MM.1S (cell line): ENCODE measurements at regions not wholly inside any gene's neighbourhood (a gene's known extent, or its start where the extent isn't known, plus 50 kb on each side); places are given as distances from the start of the nearest gene placed in this dataset.

Experiments used
- EZH2phosphoT487 ChIP-seq: fragments of 300-600 bp; sonication (generic); IDR thresholded peaks from 2 replicates; pipeline ENCODE4 v1.6.1; 2018; ENCODE audit warnings: antibody characterized with exemption, low read length
- TF ChIP-seq, protein P1 (sequence below): fragments of 300-600 bp; sonication (generic); IDR thresholded peaks from 2 replicates; pipeline ENCODE4 v1.5.1; 2016; ENCODE audit warnings: antibody characterized with exemption, low read length, mixed read lengths

- TF ChIP-seq, protein P1, sequence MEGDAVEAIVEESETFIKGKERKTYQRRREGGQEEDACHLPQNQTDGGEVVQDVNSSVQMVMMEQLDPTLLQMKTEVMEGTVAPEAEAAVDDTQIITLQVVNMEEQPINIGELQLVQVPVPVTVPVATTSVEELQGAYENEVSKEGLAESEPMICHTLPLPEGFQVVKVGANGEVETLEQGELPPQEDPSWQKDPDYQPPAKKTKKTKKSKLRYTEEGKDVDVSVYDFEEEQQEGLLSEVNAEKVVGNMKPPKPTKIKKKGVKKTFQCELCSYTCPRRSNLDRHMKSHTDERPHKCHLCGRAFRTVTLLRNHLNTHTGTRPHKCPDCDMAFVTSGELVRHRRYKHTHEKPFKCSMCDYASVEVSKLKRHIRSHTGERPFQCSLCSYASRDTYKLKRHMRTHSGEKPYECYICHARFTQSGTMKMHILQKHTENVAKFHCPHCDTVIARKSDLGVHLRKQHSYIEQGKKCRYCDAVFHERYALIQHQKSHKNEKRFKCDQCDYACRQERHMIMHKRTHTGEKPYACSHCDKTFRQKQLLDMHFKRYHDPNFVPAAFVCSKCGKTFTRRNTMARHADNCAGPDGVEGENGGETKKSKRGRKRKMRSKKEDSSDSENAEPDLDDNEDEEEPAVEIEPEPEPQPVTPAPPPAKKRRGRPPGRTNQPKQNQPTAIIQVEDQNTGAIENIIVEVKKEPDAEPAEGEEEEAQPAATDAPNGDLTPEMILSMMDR = no peak
- no peak for TF ChIP-seq EZH2phosphoT487
Measured at GRCh38 chr1:190615818-190616217, 138.2 kb upstream of the BRINP3 start.
